Stimulated activated naive CD4-positive, alpha-beta T cell treated with Interleukin-2 at 50 U/mL for 16 hours (primary cell): ENCODE measurements at regions not wholly inside any gene's neighbourhood (a gene's known extent, or its start where the extent isn't known, plus 50 kb on each side); places are given as distances from the start of the nearest gene placed in this dataset.
"Not testable (repeated sequence)": the region's sequence is repeated elsewhere in the genome, so short reads cannot be mapped to it uniquely, and the experiment has no call there.

Source experiments
- DNase-seq: peaks from one replicate; lab custom pipeline; 2025; lab: John Stamatoyannopoulos, UW

- no peak for DNase-seq
Observed at GRCh38 chr5:77869116-77869798, 93.1 kb upstream of the TBCA start.

DNA sequence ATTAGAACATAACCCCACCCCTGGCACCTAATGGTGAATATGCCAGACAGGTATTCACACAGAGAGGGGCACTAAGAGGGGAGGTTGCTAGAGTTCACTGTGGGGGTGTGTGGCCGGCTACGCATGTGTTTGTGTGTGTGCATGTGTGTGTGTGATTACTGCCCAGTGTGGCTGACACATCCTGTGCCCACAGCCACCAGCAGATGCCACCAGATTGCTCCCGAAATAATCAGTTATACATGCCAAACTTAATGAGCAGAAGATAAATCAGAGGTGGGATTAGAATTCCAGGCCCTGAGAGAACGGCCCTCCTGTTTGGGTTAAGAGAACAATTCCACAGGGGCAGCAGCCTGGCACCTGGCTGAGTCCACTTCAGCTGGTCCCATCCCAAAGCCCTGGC lies 91.8 kb upstream of the TBCA start:
- no peak for DNase-seq

DNA sequence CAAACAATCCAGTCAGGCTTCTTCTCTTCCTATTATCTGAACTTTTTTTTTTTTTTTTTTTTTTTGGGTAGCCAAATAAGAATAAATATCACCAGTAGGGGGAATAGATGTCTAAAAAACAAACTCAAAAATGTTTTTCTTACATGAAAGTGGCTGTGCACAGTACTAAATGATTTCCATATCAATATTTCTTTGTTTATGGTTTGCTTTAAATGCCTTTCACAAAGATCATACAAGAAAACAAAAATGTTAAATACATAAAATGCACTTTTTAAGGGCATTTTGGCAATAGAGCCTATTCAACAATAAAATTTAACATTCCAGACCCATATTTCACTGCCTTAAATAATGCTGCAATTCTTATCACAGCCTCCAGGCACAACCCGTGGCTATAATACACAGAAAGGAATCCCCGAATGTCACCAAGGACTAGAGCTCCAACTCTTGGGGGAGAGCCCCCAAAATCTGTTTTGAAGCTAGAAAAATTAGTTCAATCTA lies 91.1 kb upstream of the TBCA start:
- DNase-seq, result no peak

DNA sequence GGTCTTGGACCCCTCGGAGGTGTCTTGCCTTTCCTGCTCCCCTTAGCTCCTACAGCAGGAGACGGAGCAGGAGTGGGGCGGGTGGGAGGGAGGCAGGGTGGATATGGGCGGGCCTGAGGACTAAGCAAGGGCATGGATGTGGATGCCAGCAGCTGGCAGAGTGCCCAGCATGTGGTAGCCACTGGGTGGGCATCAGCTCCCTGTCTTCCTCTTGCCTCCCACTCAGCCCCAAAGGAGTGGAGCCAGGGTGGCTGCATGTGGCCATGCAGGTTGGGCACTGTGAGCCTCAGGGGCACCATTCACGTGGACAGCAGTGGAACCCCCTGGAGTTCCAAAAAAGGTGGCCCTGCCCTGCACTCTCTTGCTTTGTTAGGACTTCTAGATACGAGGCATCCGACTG lies 90.1 kb upstream of the TBCA start:
- no peak for DNase-seq

DNA sequence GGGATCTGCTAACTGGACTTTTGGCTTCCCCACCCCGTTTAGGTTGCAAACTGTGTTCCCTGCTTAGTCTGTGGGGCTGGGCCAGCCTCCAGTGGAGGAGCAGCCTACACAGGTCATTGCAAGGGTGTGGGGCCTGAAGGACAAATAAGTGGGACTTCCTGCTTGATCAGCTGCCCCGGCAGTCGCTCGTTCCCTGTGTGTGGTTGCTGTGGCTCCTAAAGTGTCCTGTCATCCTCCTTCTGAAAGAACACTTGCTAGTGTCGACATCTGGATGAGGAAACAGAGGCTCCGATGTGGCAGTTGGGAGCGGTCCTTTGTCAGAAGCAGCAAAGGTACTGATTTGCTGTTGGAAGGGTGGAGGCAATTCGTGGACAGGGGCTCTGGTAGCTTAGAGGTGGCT lies 88.9 kb upstream of the TBCA start:
- no peak for DNase-seq

- no peak for DNase-seq
Observed at GRCh38 chr5:77863181-77863580, 87.0 kb upstream of the TBCA start.

GRCh38 chr5:77861576-77861975 lies 85.4 kb upstream of the TBCA start:
- no peak for DNase-seq

DNA sequence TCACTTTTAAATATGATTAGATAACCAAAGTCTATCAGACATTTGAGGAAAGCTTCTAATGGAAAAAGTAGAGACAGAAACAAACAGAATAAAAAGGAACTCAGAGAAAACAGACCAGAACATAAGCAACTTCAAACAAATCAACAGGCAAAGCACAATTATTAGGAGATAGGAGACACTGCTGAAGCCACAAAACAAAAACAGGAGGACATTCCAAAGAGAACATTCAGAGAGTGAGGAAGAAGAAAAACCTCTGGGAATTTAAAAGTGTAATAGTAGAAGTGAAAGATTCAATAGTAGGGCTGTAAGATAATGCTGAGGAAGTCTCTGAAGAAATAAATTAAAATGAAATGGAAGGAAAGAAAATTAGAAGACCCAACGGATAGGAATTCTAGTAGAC lies 83.2 kb upstream of the TBCA start:
- DNase-seq, result no peak

DNA sequence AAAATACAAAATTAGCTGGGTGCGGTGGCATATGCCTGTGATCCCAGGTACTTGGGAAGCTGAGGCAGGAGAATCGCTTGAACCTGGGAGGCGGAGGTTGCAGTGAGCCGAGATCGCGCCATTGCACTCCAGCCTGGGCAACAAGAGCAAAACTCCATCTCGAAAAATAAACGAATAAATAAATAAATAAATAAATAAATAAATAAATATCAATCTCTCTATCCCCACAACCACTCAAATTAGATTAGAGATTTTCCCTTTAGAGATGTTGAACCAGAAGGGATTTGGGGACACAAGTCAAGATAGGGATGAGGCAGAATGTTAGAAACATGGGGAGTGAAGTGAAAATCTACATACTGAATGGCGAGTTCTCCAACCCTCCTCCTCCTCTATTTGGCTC lies 82.5 kb upstream of the TBCA start:
- not testable (repeated sequence) for DNase-seq

GRCh38 chr5:77855369-77855768 lies 79.2 kb upstream of the TBCA start:
- DNase-seq, result no peak

DNA sequence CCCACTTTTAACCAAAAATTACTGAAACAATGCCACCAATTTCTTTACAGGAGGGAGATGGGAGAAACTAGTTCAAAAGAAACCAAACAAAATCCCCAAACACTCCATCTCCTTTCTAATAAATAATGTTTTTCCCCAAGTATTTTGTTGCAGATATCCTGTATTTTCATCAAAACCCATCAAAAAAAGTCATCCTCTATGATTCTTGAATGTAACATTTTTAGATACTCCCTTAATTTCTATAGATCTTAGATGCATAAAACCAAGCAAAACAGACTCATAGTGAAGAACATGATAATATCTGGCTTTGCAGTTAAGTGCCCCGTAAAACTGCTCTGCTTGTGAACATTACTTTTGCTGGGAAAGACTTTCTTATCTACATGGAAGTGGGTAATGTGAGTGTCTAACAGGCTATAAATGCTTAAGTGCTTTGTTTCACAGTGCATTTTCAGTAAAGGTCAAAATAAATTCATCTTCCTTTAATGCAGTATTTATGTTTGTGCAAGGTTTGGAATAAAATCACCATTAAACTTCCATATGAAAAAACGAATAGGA lies 77.3 kb upstream of the TBCA start:
- no peak for DNase-seq

GRCh38 chr5:77852514-77853352 lies 76.6 kb upstream of the TBCA start:
- DNase-seq, result peak; percentile 3

GRCh38 chr5:77852068-77852513 lies 76.0 kb upstream of the TBCA start:
- no peak for DNase-seq

- DNase-seq, result no peak
Observed at GRCh38 chr5:77851176-77852067, 75.3 kb upstream of the TBCA start.

GRCh38 chr5:77850536-77851175 lies 74.5 kb upstream of the TBCA start:
- no peak for DNase-seq

GRCh38 chr5:77849308-77849900 lies 73.3 kb upstream of the TBCA start:
- no peak for DNase-seq

GRCh38 chr5:77847814-77848290 lies 71.7 kb upstream of the TBCA start:
- no peak for DNase-seq

DNA sequence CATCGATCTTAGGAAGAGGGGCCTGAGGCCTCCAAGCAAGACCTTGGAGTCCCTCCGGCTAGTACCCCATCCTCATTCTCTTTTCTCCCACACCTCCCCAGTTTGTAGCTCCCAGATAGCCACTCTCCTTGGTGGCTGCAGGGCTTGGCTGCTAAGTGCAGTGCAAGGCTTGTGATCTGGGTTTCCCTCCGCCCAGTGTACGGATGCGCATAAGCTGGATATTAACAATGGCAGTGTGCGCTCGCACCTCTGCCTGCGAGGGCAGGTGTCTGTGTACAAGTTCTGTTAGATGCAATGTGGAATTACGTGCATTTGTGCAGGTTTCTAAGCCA lies 71.0 kb upstream of the TBCA start:
- no peak for DNase-seq

DNA sequence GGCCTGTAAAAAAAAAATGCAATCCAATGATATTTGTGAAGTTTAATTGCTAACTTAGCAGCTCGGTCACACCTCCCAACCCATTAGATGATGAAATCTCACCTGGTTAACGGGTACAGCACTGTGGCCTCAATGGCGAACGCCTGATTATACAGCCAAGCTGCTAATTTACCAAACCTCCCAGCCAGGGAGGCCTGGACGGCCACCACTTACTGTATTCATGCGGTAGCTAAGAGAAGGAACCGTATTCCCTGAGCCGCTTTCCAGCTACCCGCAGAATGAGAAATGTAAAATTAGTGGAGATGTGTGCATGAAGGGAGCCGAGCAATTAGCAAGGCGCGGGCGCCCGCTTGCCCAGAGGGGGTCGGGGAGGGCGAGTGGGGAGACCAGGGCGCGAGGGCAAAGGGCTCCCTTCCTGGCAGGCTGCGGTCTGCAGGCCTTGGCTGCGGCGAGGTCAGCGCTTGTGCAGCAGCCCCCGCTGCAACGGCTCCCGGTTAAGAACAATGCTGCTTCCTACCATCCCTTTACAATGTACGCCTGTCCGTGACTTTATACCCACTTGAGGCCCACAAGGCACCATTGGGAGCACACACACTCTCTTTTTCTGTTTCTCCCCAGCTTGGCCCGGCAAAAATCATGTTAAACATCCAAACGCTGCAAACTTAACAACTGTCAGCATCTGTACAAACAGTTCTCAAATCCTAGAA lies 70.4 kb upstream of the TBCA start:
- no peak for DNase-seq

GRCh38 chr5:77845324-77845646 lies 69.1 kb upstream of the TBCA start:
- DNase-seq, result no peak
